Fibroblast of lung (primary cell): ENCODE measurements at regions not wholly inside any gene's neighbourhood (a gene's known extent, or its start where the extent isn't known, plus 50 kb on each side); places are given as distances from the start of the nearest gene placed in this dataset.

Source experiments
- DNase-seq, 2 donors: peaks; one replicate each; pipeline versions ENCODE4 v3.0.0 to v3.0.0-alpha.2; 2010; ENCODE audit warnings: low read depth in 2 of 2
- H2AFZ ChIP-seq: 2 replicates; pipeline ENCODE4 v1.5.1; 2012; ENCODE audit warnings: low read length, control low read depth, inconsistent platforms
- H3K27ac ChIP-seq: 2 replicates; pipeline ENCODE4 v1.5.1; 2011; ENCODE audit warnings: low read length, control low read depth; ENCODE audit not compliant: insufficient read depth
- H3K27me3 ChIP-seq: 2 replicates; pipeline ENCODE4 v1.5.1; 2011; ENCODE audit warnings: mild to moderate bottlenecking, low read length; ENCODE audit not compliant: control insufficient read depth, insufficient read depth
- H3K36me3 ChIP-seq: 2 replicates; pipeline ENCODE4 v1.5.1; 2011; ENCODE audit warnings: low read length; ENCODE audit not compliant: control insufficient read depth, insufficient read depth
- H3K4me1 ChIP-seq: 2 replicates; pipeline ENCODE4 v1.5.1; 2011; ENCODE audit warnings: low read length; ENCODE audit not compliant: control insufficient read depth, insufficient read depth; ENCODE audit errors: extremely low read depth
- H3K4me2 ChIP-seq: 2 replicates; pipeline ENCODE4 v1.5.1; 2011; ENCODE audit warnings: low read length, control low read depth; ENCODE audit not compliant: insufficient read depth; ENCODE audit errors: extremely low read depth
- H3K4me3 ChIP-seq, 4 experiments: fragments of 200-600 bp in 1 of 4; sonication (generic) in 1 of 4; replicated peaks in 1 of 4; 2 replicates each; pipeline ENCODE4 v1.5.1; 2011 to 2016; ENCODE audit warnings: low read length in 4 of 4, low read depth in 3 of 4, mild to moderate bottlenecking in 3 of 4, control low read depth in 2 of 4, inconsistent platforms in 1 of 4, mixed read lengths in 1 of 4; ENCODE audit not compliant: insufficient read depth in 1 of 4; ENCODE audit errors: control extremely low read depth in 1 of 4
- H3K79me2 ChIP-seq: 2 replicates; pipeline ENCODE4 v1.5.1; 2012; ENCODE audit warnings: mild to moderate bottlenecking, low read length, inconsistent platforms; ENCODE audit not compliant: control insufficient read depth, insufficient read depth
- H3K9ac ChIP-seq: 2 replicates; pipeline ENCODE4 v1.5.1; 2011; ENCODE audit warnings: mild to moderate bottlenecking, low read length, control low read depth; ENCODE audit not compliant: insufficient read depth
- H3K9me3 ChIP-seq: 2 replicates; pipeline ENCODE4 v1.5.1; 2012; ENCODE audit warnings: low read depth, low read length; ENCODE audit not compliant: control insufficient read depth, insufficient read depth
- H4K20me1 ChIP-seq: 2 replicates; pipeline ENCODE4 v1.5.1; 2011; ENCODE audit warnings: low read length; ENCODE audit not compliant: control insufficient read depth, insufficient read depth; ENCODE audit errors: extremely low read depth
- EZH2 ChIP-seq: IDR thresholded peaks from 2 replicates; pipeline ENCODE4 v1.5.1; 2012; ENCODE audit warnings: low read length, control low read depth, mild to moderate bottlenecking; ENCODE audit errors: missing control alignments
- TF ChIP-seq, protein P1 (sequence below), 2 donors: IDR thresholded peaks in 1 of 2; conservative IDR thresholded peaks in 1 of 2; 1 replicate in 1 of 2; 2 replicates in 1 of 2; pipeline ENCODE4 v1.5.1; 2011 to 2012; ENCODE audit warnings: low read length in 2 of 2, control low read depth in 1 of 2, inconsistent platforms in 1 of 2, low read depth in 1 of 2, mild to moderate bottlenecking in 1 of 2

DNA sequence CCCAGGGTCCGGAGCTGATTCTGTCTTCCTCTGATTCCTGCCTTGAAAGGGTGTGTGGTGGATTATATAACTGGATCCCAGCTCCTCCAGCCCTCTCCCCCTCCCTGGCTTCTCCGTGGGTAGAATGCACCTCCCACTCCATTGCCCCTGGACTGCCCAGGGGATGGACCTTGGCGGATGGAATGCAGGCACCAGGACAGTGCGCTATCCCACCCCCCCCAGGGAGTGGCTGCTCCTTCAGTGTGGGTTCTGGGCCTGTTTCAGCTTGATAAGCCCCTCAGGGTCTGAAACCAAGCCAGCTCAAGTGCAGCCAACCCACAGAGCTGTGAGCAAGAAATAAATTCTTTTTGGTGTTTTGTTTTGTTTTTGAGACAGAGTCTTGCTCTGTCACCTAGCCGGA, 112.4 kb upstream of the TMEM132D start:
- Histone ChIP-seq H3K36me3 (no peaks in the 10 kb centered on the region), H3K4me2 (no peak overlapping the region), H3K79me2 (no peaks in the 10 kb centered on the region), H3K27me3 (no peaks in the 10 kb centered on the region), H3K9me3 (no peaks in the 10 kb centered on the region), H3K9ac (no peak overlapping the region), H4K20me1 (no peaks in the 10 kb centered on the region), H3K4me3 (no peak overlapping the region), H3K4me1 (no peaks in the 10 kb centered on the region), H2AFZ (no peak overlapping the region), H3K27ac (no peak overlapping the region)
- no peak for DNase-seq
- TF ChIP-seq EZH2 = no peak
- TF ChIP-seq, protein P1, sequence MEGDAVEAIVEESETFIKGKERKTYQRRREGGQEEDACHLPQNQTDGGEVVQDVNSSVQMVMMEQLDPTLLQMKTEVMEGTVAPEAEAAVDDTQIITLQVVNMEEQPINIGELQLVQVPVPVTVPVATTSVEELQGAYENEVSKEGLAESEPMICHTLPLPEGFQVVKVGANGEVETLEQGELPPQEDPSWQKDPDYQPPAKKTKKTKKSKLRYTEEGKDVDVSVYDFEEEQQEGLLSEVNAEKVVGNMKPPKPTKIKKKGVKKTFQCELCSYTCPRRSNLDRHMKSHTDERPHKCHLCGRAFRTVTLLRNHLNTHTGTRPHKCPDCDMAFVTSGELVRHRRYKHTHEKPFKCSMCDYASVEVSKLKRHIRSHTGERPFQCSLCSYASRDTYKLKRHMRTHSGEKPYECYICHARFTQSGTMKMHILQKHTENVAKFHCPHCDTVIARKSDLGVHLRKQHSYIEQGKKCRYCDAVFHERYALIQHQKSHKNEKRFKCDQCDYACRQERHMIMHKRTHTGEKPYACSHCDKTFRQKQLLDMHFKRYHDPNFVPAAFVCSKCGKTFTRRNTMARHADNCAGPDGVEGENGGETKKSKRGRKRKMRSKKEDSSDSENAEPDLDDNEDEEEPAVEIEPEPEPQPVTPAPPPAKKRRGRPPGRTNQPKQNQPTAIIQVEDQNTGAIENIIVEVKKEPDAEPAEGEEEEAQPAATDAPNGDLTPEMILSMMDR (conservative IDR thresholded peaks at IDR 0.05 in 1 of 2, IDR thresholded peaks at IDR 0.05 in 1 of 2; ENCODE audit: low read depth in 1 of 2, low read length in 2 of 2) = no peak

DNA sequence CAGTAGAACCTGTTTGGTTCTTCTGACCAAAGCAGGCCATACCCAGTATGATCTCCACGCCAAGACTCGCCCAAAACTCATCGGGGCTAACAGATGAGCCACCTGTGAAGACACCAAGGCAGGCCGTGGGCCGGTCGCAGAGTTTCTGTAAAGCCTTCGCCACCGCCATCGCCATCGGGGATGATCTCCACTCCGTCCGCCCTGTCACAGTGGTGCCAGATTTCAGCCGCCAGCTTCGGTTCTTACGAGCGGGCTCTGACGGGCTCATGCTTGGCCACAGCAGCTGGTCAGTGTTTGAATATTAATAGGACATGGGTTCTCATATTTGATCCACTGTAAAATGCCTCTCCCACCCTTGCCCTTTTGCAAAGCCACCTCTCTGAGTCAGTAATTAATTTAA, 113.2 kb upstream of the TMEM132D start:
- no peaks in the 10 kb centered on the region for H3K9me3 ChIP-seq
- no peak overlapping the region for H3K4me3 ChIP-seq
- no peak overlapping the region for H3K9ac ChIP-seq
- H2AFZ ChIP-seq = no peak overlapping the region
- TF ChIP-seq EZH2 = no peak
- TF ChIP-seq, protein P1 (conservative IDR thresholded peaks at IDR 0.05 in 1 of 2, IDR thresholded peaks at IDR 0.05 in 1 of 2; ENCODE audit: low read depth in 1 of 2, low read length in 2 of 2) = no peak
- DNase-seq = no peak
- H3K79me2 ChIP-seq = no peaks in the 10 kb centered on the region
- H3K36me3 ChIP-seq = no peaks in the 10 kb centered on the region
- H3K27ac ChIP-seq = no peak overlapping the region
- no peaks in the 10 kb centered on the region for H3K27me3 ChIP-seq
- no peaks in the 10 kb centered on the region for H3K4me1 ChIP-seq
- no peak overlapping the region for H3K4me2 ChIP-seq
- H4K20me1 ChIP-seq = no peaks in the 10 kb centered on the region

DNA sequence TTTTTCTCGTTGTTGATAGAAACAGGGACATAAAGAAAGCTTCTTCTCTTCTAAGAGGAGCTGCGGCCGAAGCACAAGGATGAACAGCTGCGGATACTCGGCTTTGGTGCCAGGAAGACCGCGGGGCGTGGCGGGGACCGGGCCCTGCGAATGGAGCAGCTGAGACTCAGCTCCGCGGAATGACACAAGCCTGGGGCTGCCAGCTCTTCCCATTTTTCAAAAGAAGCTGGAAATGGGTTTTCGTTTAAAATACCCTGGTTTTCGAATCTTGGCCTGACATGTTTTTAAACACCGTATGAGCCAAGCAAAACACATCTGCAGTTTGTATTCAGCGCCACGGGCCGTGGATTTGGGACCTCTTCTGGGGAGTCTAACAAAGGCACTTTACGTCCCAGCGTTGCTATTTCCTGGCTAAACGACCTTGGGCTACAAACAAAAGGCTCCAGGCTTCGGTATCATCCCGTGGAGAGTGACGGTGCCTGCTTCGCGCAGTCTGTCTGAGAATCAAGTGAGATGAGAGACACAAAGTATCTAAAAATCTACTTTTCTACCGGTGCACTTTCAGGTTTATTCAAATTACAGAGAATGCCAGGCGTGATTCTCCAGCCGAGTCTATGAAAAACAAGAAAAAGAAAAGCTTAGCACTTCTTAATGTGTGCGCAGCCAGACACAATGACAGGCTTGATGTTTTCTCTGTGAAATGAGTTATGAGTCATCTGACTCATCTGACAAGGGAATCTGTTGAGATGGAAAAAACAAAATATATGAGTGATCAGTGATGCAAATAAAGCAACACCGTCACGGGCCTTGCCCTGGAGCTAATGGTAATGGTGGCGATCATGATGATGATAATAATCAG, 114.0 kb upstream of the TMEM132D start:
- no peak overlapping the region for H3K4me3 ChIP-seq
- no peaks in the 10 kb centered on the region for H3K9me3 ChIP-seq
- H3K79me2 ChIP-seq = no peaks in the 10 kb centered on the region
- H3K9ac ChIP-seq = no peak overlapping the region
- H3K4me2 ChIP-seq = no peak overlapping the region
- no peaks in the 10 kb centered on the region for H3K27me3 ChIP-seq
- no peaks in the 10 kb centered on the region for H4K20me1 ChIP-seq
- H3K4me1 ChIP-seq = no peaks in the 10 kb centered on the region
- peak in 1 of 2 donors; percentile 10 for DNase-seq
- no peak overlapping the region for H3K27ac ChIP-seq
- H2AFZ ChIP-seq = no peak overlapping the region
- TF ChIP-seq EZH2 = no peak
- TF ChIP-seq, protein P1 (conservative IDR thresholded peaks at IDR 0.05 in 1 of 2, IDR thresholded peaks at IDR 0.05 in 1 of 2; ENCODE audit: low read depth in 1 of 2, low read length in 2 of 2) = no peak
- H3K36me3 ChIP-seq = no peaks in the 10 kb centered on the region
